HS-5 (cell line): ENCODE measurements at regions not wholly inside any gene's neighbourhood (a gene's known extent, or its start where the extent isn't known, plus 50 kb on each side); places are given as distances from the start of the nearest gene placed in this dataset.

Experiments used
- DNase-seq: peaks from one replicate; pipeline ENCODE4 v3.0.0-alpha.2; 2012; ENCODE audit warnings: low read depth

GRCh38 chr1:219277304-219278105 lies 103.8 kb downstream of the LYPLAL1 start:
- no peak for DNase-seq

GRCh38 chr1:219276049-219276738 lies 102.5 kb downstream of the LYPLAL1 start:
- no peak for DNase-seq

GRCh38 chr1:219273088-219273686 lies 99.5 kb downstream of the LYPLAL1 start:
- no peak for DNase-seq

GRCh38 chr1:219271818-219272535 lies 98.3 kb downstream of the LYPLAL1 start:
- DNase-seq = no peak

GRCh38 chr1:219269171-219269570 lies 95.5 kb downstream of the LYPLAL1 start:
- DNase-seq = no peak

- no peak for DNase-seq
These were observed 92.8 kb downstream of the LYPLAL1 start for GRCh38 chr1:219266524-219266923.

- no peak for DNase-seq
These were observed 91.4 kb downstream of the LYPLAL1 start for GRCh38 chr1:219265026-219265515.

GRCh38 chr1:219264561-219264960 lies 90.9 kb downstream of the LYPLAL1 start:
- DNase-seq = no peak
